Liver (tissue), 8 donors: ENCODE measurements at regions not wholly inside any gene's neighbourhood (a gene's known extent, or its start where the extent isn't known, plus 50 kb on each side); places are given as distances from the start of the nearest gene placed in this dataset.

Experiments
- DNase-seq: peaks from one replicate; pipeline ENCODE4 v3.0.0-alpha.2; 2017; ENCODE audit warnings: low spot score
- H3K27ac ChIP-seq, 2 donors: one replicate each; pipeline ENCODE4 v1.7.0; 2013; ENCODE audit warnings: inconsistent platforms in 2 of 2, low read length in 2 of 2, control low read depth in 1 of 2, low read depth in 1 of 2, mild to moderate bottlenecking in 1 of 2
- H3K27me3 ChIP-seq, 4 donors: one replicate each; pipeline versions ENCODE4 v1.6.1 to v1.7.0; 2013; ENCODE audit warnings: low read length in 3 of 4, inconsistent platforms in 1 of 4, mild to moderate bottlenecking in 1 of 4, moderate library complexity in 1 of 4; ENCODE audit not compliant: control insufficient read depth in 4 of 4, insufficient read depth in 4 of 4
- H3K36me3 ChIP-seq, 4 donors: one replicate each; pipeline versions ENCODE4 v1.6.1 to v1.7.0; 2013; ENCODE audit warnings: low read length in 3 of 4, mild to moderate bottlenecking in 3 of 4, low read depth in 1 of 4, moderate library complexity in 1 of 4; ENCODE audit not compliant: control insufficient read depth in 4 of 4, insufficient read depth in 3 of 4
- H3K4me1 ChIP-seq, 4 donors: one replicate each; pipeline versions ENCODE4 v1.6.1 to v1.7.0; 2013; ENCODE audit warnings: low read length in 3 of 4, mild to moderate bottlenecking in 3 of 4, moderate library complexity in 1 of 4; ENCODE audit not compliant: control insufficient read depth in 4 of 4, insufficient read depth in 4 of 4
- H3K4me3 ChIP-seq, 3 donors: one replicate each; pipeline versions ENCODE4 v1.6.1 to v1.7.0; 2013; ENCODE audit warnings: low read length in 3 of 3, control low read depth in 1 of 3, low read depth in 1 of 3, mild to moderate bottlenecking in 1 of 3
- H3K9ac ChIP-seq, 2 donors: one replicate each; pipeline ENCODE4 v1.7.0; 2013; ENCODE audit warnings: low read length in 2 of 2, mild to moderate bottlenecking in 2 of 2, moderate library complexity in 2 of 2, control low read depth in 1 of 2, low read depth in 1 of 2
- H3K9me3 ChIP-seq, 4 donors: one replicate each; pipeline versions ENCODE4 v1.6.1 to v1.7.0; 2013; ENCODE audit warnings: low read length in 3 of 4; ENCODE audit not compliant: control insufficient read depth in 4 of 4
- EGR1 ChIP-seq, 2 donors: IDR thresholded peaks; 2 replicates each; pipeline ENCODE4 v1.6.1; 2016 to 2018; ENCODE audit warnings: antibody characterized with exemption in 2 of 2, low read depth in 2 of 2
- FOXA1 ChIP-seq: IDR thresholded peaks from 2 replicates; pipeline ENCODE4 v1.6.1; 2016; ENCODE audit warnings: antibody characterized with exemption
- FOXA2 ChIP-seq: IDR thresholded peaks from 2 replicates; pipeline ENCODE4 v1.6.1; 2016; ENCODE audit warnings: antibody characterized with exemption
- GABPA ChIP-seq, 2 donors: IDR thresholded peaks in 1 of 2; conservative IDR thresholded peaks in 1 of 2; 2 replicates each; pipeline ENCODE4 v1.6.1; 2016; ENCODE audit warnings: antibody characterized with exemption in 2 of 2, mild to moderate bottlenecking in 1 of 2, moderate library complexity in 1 of 2
- HNF4A ChIP-seq, 2 donors: conservative IDR thresholded peaks; 2 replicates each; pipeline ENCODE4 v1.6.1; 2016; ENCODE audit warnings: antibody characterized with exemption in 2 of 2, mild to moderate bottlenecking in 2 of 2
- JUND ChIP-seq, 2 donors: IDR thresholded peaks; 2 replicates each; pipeline ENCODE4 v1.6.1; 2016; ENCODE audit warnings: antibody characterized with exemption in 2 of 2
- NR2F2 ChIP-seq: IDR thresholded peaks from 2 replicates; pipeline ENCODE4 v1.6.1; 2016; ENCODE audit warnings: antibody characterized with exemption
- RAD21 ChIP-seq, 2 donors: IDR thresholded peaks; 2 replicates each; pipeline ENCODE4 v1.6.1; 2016; ENCODE audit warnings: antibody characterized with exemption in 2 of 2, mild to moderate bottlenecking in 2 of 2
- RXRA ChIP-seq, 2 donors: IDR thresholded peaks; 2 replicates each; pipeline ENCODE4 v1.6.1; 2017 to 2018; ENCODE audit warnings: antibody characterized with exemption in 2 of 2, mild to moderate bottlenecking in 1 of 2
- TAF1 ChIP-seq: conservative IDR thresholded peaks from 2 replicates; pipeline ENCODE4 v1.6.1; 2016; ENCODE audit warnings: antibody characterized with exemption, mild to moderate bottlenecking
- YY1 ChIP-seq: IDR thresholded peaks from 2 replicates; pipeline ENCODE4 v1.6.1; 2016; ENCODE audit warnings: antibody characterized with exemption, mild to moderate bottlenecking
- WGBS: extraction: QIAGEN DNeasy Blood & Tissue Kit; methylation state at CpG from one replicate; pipeline ENCODE4 v1.1.7; 2013; 5-methylcytosine and 5-hydroxymethylcytosine counted together
- TF ChIP-seq, protein P1 (sequence below): fragments of 150-350 bp; IDR thresholded peaks from 2 replicates; pipeline ENCODE4 v1.5.1; 2017; ENCODE audit warnings: improper control_type of control experiment, low read depth, low read length; ENCODE audit not compliant: missing input control
- TF ChIP-seq, protein P2 (sequence below): IDR thresholded peaks from 2 replicates; pipeline ENCODE4 v1.6.1; 2016; ENCODE audit warnings: antibody characterized with exemption
- TF ChIP-seq, protein P3 (sequence below): IDR thresholded peaks from 2 replicates; pipeline ENCODE4 v1.6.1; 2016; ENCODE audit warnings: antibody characterized with exemption
- TF ChIP-seq, protein P4 (sequence below): IDR thresholded peaks from 2 replicates; pipeline ENCODE4 v1.6.1; 2016; ENCODE audit warnings: antibody characterized with exemption
- TF ChIP-seq, protein P5 (sequence below): IDR thresholded peaks from 2 replicates; pipeline ENCODE4 v1.6.1; 2016; ENCODE audit warnings: antibody characterized with exemption, mild to moderate bottlenecking
- donor health status: healthy.
- donor health status: healthy.
- donor health status: healthy.
- donor health status: healthy.
- donor health status: healthy.

DNA sequence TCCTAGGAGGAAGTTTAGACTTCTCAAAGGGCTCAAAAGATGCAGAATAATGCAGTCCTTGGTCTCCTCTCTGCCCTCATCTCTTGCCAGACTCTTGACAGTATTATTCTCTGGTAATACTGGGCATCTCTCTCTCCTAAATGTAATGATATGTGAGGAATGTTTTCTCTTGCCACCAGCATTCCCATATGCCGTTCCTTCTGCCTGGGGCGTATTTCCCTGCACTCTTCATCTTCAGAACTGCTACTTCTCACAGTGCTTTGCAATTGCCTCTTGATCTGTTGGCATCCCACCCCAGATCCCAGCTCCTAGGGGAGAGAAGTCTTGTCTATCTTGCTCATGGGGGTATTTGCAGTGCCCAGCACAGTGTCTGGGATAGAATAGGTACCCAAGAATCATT lies 107.4 kb downstream of the RASSF10 start (continued):
- TF ChIP-seq, protein P1, sequence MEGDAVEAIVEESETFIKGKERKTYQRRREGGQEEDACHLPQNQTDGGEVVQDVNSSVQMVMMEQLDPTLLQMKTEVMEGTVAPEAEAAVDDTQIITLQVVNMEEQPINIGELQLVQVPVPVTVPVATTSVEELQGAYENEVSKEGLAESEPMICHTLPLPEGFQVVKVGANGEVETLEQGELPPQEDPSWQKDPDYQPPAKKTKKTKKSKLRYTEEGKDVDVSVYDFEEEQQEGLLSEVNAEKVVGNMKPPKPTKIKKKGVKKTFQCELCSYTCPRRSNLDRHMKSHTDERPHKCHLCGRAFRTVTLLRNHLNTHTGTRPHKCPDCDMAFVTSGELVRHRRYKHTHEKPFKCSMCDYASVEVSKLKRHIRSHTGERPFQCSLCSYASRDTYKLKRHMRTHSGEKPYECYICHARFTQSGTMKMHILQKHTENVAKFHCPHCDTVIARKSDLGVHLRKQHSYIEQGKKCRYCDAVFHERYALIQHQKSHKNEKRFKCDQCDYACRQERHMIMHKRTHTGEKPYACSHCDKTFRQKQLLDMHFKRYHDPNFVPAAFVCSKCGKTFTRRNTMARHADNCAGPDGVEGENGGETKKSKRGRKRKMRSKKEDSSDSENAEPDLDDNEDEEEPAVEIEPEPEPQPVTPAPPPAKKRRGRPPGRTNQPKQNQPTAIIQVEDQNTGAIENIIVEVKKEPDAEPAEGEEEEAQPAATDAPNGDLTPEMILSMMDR: no peak
- TF ChIP-seq YY1 (no peak), RXRA (IDR thresholded peaks at IDR 0.05) (no peak), FOXA1 (no peak), GABPA (IDR thresholded peaks at IDR 0.05 in 1 of 2, conservative IDR thresholded peaks at IDR 0.05 in 1 of 2) (no peak), JUND (IDR thresholded peaks at IDR 0.05) (no peak), FOXA2 (no peak), EGR1 (IDR thresholded peaks at IDR 0.05; ENCODE audit: low read depth in 2 of 2) (no peak)

DNA sequence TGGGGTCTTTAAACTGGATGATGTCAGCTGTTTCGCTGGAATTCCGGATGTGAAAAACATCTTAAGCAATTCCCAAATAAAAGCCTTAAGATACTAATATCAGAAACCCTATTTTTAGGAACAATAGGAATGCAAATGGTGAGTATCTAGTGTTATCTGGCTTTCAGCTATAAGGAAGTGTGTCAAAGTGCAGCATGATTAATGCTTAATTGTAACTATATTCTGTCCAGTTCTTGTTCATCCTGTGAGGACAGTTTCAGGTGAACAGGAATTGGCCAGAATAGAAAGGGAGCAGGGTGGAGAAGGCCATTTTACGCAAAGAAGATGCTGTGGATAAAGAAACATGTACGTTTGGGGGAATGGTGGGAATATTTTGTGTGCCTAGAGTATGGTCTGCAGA lies 108.2 kb downstream of the RASSF10 start:
- H3K27ac ChIP-seq: no peak overlapping the region
- H3K27me3 ChIP-seq: no peaks in the 10 kb centered on the region
- H3K36me3 ChIP-seq: no peaks in the 10 kb centered on the region
- H3K9me3 ChIP-seq: no peaks in the 10 kb centered on the region
- H3K4me1 ChIP-seq: no peaks in the 10 kb centered on the region
- TF ChIP-seq HNF4A (conservative IDR thresholded peaks at IDR 0.05) (no peak), YY1 (no peak), FOXA1 (no peak), RAD21 (IDR thresholded peaks at IDR 0.05) (no peak), FOXA2 (no peak), EGR1 (IDR thresholded peaks at IDR 0.05; ENCODE audit: low read depth in 2 of 2) (no peak), NR2F2 (no peak), TAF1 (no peak)
- TF ChIP-seq, protein P2, sequence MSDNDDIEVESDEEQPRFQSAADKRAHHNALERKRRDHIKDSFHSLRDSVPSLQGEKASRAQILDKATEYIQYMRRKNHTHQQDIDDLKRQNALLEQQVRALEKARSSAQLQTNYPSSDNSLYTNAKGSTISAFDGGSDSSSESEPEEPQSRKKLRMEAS: no peak
- TF ChIP-seq, protein P3, sequence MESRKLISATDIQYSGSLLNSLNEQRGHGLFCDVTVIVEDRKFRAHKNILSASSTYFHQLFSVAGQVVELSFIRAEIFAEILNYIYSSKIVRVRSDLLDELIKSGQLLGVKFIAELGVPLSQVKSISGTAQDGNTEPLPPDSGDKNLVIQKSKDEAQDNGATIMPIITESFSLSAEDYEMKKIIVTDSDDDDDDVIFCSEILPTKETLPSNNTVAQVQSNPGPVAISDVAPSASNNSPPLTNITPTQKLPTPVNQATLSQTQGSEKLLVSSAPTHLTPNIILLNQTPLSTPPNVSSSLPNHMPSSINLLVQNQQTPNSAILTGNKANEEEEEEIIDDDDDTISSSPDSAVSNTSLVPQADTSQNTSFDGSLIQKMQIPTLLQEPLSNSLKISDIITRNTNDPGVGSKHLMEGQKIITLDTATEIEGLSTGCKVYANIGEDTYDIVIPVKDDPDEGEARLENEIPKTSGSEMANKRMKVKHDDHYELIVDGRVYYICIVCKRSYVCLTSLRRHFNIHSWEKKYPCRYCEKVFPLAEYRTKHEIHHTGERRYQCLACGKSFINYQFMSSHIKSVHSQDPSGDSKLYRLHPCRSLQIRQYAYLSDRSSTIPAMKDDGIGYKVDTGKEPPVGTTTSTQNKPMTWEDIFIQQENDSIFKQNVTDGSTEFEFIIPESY: no peak
- TF ChIP-seq, protein P1: no peak
- TF ChIP-seq, protein P4, sequence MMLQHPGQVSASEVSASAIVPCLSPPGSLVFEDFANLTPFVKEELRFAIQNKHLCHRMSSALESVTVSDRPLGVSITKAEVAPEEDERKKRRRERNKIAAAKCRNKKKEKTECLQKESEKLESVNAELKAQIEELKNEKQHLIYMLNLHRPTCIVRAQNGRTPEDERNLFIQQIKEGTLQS: no peak
- TF ChIP-seq, protein P5, sequence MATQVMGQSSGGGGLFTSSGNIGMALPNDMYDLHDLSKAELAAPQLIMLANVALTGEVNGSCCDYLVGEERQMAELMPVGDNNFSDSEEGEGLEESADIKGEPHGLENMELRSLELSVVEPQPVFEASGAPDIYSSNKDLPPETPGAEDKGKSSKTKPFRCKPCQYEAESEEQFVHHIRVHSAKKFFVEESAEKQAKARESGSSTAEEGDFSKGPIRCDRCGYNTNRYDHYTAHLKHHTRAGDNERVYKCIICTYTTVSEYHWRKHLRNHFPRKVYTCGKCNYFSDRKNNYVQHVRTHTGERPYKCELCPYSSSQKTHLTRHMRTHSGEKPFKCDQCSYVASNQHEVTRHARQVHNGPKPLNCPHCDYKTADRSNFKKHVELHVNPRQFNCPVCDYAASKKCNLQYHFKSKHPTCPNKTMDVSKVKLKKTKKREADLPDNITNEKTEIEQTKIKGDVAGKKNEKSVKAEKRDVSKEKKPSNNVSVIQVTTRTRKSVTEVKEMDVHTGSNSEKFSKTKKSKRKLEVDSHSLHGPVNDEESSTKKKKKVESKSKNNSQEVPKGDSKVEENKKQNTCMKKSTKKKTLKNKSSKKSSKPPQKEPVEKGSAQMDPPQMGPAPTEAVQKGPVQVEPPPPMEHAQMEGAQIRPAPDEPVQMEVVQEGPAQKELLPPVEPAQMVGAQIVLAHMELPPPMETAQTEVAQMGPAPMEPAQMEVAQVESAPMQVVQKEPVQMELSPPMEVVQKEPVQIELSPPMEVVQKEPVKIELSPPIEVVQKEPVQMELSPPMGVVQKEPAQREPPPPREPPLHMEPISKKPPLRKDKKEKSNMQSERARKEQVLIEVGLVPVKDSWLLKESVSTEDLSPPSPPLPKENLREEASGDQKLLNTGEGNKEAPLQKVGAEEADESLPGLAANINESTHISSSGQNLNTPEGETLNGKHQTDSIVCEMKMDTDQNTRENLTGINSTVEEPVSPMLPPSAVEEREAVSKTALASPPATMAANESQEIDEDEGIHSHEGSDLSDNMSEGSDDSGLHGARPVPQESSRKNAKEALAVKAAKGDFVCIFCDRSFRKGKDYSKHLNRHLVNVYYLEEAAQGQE: no peak
- H3K9ac ChIP-seq: no peak overlapping the region
- 39% methylated on average over 4 of the region's 4 CpGs for WGBS
- DNase-seq: no peak
- H3K4me3 ChIP-seq: no peak overlapping the region
